Omental fat pad (tissue), 3 donors: ENCODE measurements at regions not wholly inside any gene's neighbourhood (a gene's known extent, or its start where the extent isn't known, plus 50 kb on each side); places are given as distances from the start of the nearest gene placed in this dataset.

Source experiments
- ATAC-seq: fragments of 150-250 bp; one replicate; pipeline ENCODE4 v1.9.1; 2016; ENCODE audit warnings: mild to moderate bottlenecking, moderate library complexity; ENCODE audit not compliant: low FRiP score
- DNase-seq: peaks from one replicate; pipeline ENCODE4 v3.0.0-alpha.2; 2019; ENCODE audit warnings: low spot score
- CTCF ChIP-seq, 3 donors: fragments of 450-650 bp; IDR thresholded peaks; one replicate each; pipeline ENCODE4 v1.5.1; 2016 to 2017; ENCODE audit warnings: antibody characterized with exemption in 3 of 3, mild to moderate bottlenecking in 3 of 3, moderate library complexity in 2 of 3

GRCh38 chr5:136892000-136892399 is 526.7 kb upstream of the TRPC7 start:
- ATAC-seq (no peak), DNase-seq (no peak)
- no peak for TF ChIP-seq CTCF (IDR thresholded peaks at IDR 0.05)

- TF ChIP-seq CTCF (IDR thresholded peaks at IDR 0.05), result no peak
- ATAC-seq, result no peak
Observed at GRCh38 chr5:136891175-136891972, 526.0 kb upstream of the TRPC7 start.

GRCh38 chr5:136890431-136891148 is 525.2 kb upstream of the TRPC7 start:
- TF ChIP-seq CTCF (IDR thresholded peaks at IDR 0.05), result no peak
- no peak for ATAC-seq
- DNase-seq, result no peak

More at GRCh38 chr5:136891175-136891972, 526.0 kb upstream of the TRPC7 start:
- no peak for DNase-seq

GRCh38 chr5:136886608-136887007 is 521.3 kb upstream of the TRPC7 start:
- no peak for DNase-seq
- no peak for ATAC-seq

GRCh38 chr5:136864960-136865359 is 499.6 kb upstream of the TRPC7 start:
- no peak for ATAC-seq

More at GRCh38 chr5:136886608-136887007, 521.3 kb upstream of the TRPC7 start:
- no peak for TF ChIP-seq CTCF (IDR thresholded peaks at IDR 0.05)

GRCh38 chr5:136856648-136857047 is 491.3 kb upstream of the TRPC7 start:
- TF ChIP-seq CTCF (IDR thresholded peaks at IDR 0.05), result no peak
- no peak for ATAC-seq

More at GRCh38 chr5:136864960-136865359, 499.6 kb upstream of the TRPC7 start:
- no peak for TF ChIP-seq CTCF (IDR thresholded peaks at IDR 0.05)
- DNase-seq, result no peak

More at GRCh38 chr5:136856648-136857047, 491.3 kb upstream of the TRPC7 start:
- DNase-seq, result no peak
